DOHH2 (cell line): ENCODE measurements at regions not wholly inside any gene's neighbourhood (a gene's known extent, or its start where the extent isn't known, plus 50 kb on each side); places are given as distances from the start of the nearest gene placed in this dataset.

Experiments
- CTCF ChIP-seq: fragments of 200-600 bp; sonication (generic); IDR thresholded peaks from one replicate; pipeline ENCODE4 v1.5.1; 2014; ENCODE audit warnings: antibody characterized with exemption, mild to moderate bottlenecking, low read depth, low read length; ENCODE audit not compliant: poor library complexity, severe bottlenecking
- EZH2phosphoT487 ChIP-seq: fragments of 200-600 bp; sonication (generic); IDR thresholded peaks from 2 replicates; pipeline ENCODE4 v1.6.1; 2017; ENCODE audit warnings: borderline replicate concordance, mild to moderate bottlenecking, antibody characterized with exemption, low read length, moderate library complexity, mixed read lengths

- TF ChIP-seq CTCF (no peak), EZH2phosphoT487 (no peak)
Observed at GRCh38 chr2:58900246-58901027, 659.3 kb upstream of the FANCL start.
